ENCODE measurements at regions not wholly inside any gene's neighbourhood (a gene's known extent, or its start where the extent isn't known, plus 50 kb on each side); places are given as distances from the start of the nearest gene placed in this dataset.

GRCh38 chr15:62946940-62947339 lies 95.6 kb upstream of the TPM1 start:
- TF ChIP-seq CTCF (IDR thresholded peaks at IDR 0.05; ENCODE audit: low read depth, low read length) (no peak), EZH2phosphoT487 (IDR thresholded peaks at IDR 0.05; ENCODE audit: low read depth) (no peak)

Data from OCI-LY3 (cell line).